Coronary artery (tissue), 2 donors: ENCODE measurements at regions not wholly inside any gene's neighbourhood (a gene's known extent, or its start where the extent isn't known, plus 50 kb on each side); places are given as distances from the start of the nearest gene placed in this dataset.

Experiments
- DNase-seq: peaks from one replicate; pipeline ENCODE4 v3.0.0-alpha.2; 2017; ENCODE audit warnings: low spot score
- H3K27ac ChIP-seq, 2 donors: fragments of 200-600 bp; sonication (generic); one replicate each; pipeline ENCODE4 v1.5.1; 2016 to 2019
- H3K4me3 ChIP-seq: fragments of 200-600 bp; sonication (generic); 2 replicates; pipeline ENCODE4 v1.5.1; 2016; ENCODE audit warnings: mild to moderate bottlenecking, moderate library complexity
- CTCF ChIP-seq: fragments of 200-600 bp; sonication (generic); IDR thresholded peaks from one replicate; pipeline ENCODE4 v1.5.1; 2019; ENCODE audit warnings: antibody characterized with exemption

GRCh38 chr2:20882466-20883170 lies 59.7 kb upstream of the LDAH start:
- no peak for TF ChIP-seq CTCF
- no peak for DNase-seq
- Histone ChIP-seq H3K4me3 (no peak overlapping the region), H3K27ac (no peak overlapping the region)

- DNase-seq = no peak
- no peak overlapping the region for H3K27ac ChIP-seq
Observed at GRCh38 chr2:20880221-20880771, 57.4 kb upstream of the LDAH start.

GRCh38 chr2:20879221-20879620 lies 56.3 kb upstream of the LDAH start:
- no peak for DNase-seq
- Histone ChIP-seq H3K4me3 (no peak overlapping the region), H3K27ac (no peak overlapping the region)
- TF ChIP-seq CTCF = no peak

More at GRCh38 chr2:20880221-20880771, 57.4 kb upstream of the LDAH start:
- H3K4me3 ChIP-seq = no peak overlapping the region
- no peak for TF ChIP-seq CTCF

- peak overlapping the region in 1 of 2 donors; percentile 13 for H3K27ac ChIP-seq
- no peak for DNase-seq
- TF ChIP-seq CTCF = no peak
- no peak overlapping the region for H3K4me3 ChIP-seq
Observed at GRCh38 chr2:20877960-20878359, 55.1 kb upstream of the LDAH start.
